GM19468 (cell line): ENCODE measurements at regions not wholly inside any gene's neighbourhood (a gene's known extent, or its start where the extent isn't known, plus 50 kb on each side); places are given as distances from the start of the nearest gene placed in this dataset.
"Not testable (repeated sequence)": the region's sequence is repeated elsewhere in the genome, so short reads cannot be mapped to it uniquely, and the experiment has no call there.

Experiments
- ATAC-seq: cut with Tn5 transposase; IDR thresholded peaks from one replicate; pipeline ENCODE4 v1.9.1; 2021; ENCODE audit warnings: mild to moderate bottlenecking, moderate library complexity, moderate number of reproducible peaks; ENCODE audit not compliant: unreplicated experiment; ENCODE audit errors: extremely low read depth

DNA sequence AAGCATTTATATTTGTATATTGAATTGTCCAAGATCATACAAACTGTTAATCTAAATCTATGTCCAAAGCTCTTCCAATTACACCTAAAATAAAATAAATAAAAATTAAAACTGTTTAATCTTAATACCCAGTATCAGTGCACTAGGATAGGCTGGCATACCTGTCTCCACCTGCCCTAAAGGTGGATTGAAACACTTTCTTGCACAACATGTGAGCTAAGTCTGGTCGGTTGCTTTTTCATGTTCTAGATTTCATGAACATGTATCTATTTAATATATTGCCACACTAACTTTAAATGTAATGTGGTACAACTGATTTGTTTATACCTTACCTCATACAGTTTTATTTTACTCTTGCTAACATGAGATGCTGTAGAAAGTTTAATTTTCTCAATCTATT lies 193.0 kb downstream of the VGLL3 start:
- ATAC-seq, result no peak

DNA sequence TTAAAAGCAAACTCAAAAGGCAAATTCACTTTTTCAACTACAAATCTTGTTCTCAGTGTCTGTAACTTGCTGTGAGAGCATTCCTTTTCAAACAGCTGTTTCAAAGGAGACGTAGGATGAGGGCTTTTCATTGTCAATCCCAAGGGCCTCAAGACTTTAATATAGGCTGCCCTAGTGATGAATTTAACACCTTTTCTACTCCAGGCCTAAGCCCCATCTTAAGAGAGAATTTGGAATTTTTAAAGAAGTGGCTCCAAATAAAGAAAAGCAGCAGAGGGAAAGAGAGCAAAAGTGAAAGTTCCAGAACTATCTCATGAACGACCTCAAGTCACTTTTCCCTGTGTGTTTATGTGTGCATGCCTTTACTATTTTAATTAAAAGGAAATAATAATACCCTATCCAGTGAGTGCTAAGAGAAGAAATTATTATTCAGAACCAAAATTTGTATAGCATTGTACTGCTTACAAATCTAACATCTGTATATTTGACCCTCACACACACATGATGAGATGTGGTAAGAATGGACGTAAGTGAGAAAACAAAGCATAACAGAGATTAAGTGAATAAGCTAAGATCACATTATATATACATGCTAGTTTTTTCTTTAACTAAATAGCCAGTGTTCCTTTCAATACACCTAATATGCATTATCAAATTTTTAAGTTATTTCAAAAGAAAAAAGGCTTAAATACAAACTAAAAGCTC lies 196.4 kb downstream of the VGLL3 start:
- ATAC-seq, result no peak

DNA sequence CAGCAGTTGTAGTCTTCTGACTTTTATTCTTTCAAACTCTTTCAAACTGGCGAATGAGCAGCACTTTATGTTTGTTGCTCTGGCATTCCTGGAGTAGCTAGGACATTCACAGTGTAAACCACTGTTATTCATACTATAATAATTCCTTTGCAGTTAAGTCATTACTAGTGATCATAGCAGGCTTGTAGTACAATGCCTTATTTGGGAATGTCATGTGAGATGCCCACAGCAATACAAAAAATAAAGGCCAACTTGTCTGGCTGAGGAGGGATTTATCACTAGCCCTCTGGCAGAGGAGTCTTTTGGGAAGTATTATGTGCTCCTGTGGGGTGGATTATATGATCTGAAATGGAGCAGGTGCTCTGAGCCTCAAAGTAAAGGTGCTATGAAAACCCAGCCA lies 197.2 kb downstream of the VGLL3 start:
- ATAC-seq, result no peak

DNA sequence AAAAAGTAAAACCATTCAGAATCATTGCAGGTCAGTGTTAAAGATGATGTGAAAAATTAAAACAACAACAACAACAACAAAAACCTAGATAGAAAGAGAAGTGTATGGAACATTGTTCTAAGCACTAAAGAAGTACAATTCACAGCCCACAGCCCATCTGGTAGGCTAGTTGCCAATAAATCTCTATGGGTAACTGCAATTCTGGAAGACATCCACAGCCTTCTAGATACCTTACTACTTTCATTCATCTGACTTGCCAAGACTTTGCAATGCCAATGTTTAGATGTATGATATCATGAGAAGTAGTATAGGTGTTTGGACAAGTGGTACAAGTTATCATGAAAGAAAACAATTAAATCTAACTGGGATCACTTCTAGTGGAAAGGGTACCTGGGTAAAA lies 198.6 kb downstream of the VGLL3 start:
- no peak for ATAC-seq

DNA sequence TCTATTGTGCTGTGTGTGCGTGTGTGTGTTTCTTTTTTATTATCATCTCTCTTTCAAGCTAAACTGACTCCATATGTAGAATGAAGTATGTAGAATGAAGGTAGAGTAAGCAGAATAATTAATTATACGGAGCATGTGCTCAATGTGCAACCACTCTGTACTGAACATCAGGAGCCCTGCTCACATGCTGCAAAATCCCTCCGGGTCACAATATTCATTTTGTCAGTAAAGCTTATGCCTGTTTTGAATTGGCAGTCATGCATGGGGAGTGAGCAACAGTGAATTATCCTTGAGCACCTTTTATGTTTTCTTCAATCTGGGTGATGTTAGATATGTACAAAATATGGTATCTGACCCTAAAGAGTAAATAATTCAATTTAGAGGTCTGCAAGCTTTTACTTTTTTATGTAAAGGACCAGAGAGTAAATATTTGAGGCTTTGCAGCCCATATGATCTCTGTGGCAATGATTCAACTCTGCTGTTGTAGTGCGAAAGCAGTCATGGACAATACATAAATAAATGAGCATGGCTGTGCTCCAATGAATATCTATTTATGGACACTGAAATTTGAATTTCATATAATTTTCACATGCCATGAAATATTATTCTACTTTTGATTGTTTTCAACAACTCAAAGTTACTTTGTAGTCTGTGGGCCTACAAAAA lies 199.9 kb downstream of the VGLL3 start:
- no peak for ATAC-seq

DNA sequence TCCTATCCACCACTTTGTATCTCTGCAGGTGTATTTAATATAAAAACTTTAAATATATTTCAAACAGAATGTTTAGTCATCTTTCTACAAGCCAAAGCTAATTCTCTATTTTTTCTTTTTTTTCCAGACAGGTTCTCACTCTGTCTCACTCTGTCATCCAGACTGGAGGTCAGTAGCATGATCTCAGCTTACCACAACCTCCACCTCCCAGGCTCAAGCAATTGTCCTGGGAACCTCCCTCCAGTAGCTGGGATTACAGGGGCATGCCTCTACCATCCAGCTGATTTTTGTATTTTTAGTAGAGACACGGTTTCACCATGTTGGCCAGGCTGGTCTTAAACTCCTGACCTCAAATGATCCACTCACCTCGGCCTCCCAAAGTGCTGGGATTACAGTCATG lies 202.6 kb downstream of the VGLL3 start:
- no peak for ATAC-seq

DNA sequence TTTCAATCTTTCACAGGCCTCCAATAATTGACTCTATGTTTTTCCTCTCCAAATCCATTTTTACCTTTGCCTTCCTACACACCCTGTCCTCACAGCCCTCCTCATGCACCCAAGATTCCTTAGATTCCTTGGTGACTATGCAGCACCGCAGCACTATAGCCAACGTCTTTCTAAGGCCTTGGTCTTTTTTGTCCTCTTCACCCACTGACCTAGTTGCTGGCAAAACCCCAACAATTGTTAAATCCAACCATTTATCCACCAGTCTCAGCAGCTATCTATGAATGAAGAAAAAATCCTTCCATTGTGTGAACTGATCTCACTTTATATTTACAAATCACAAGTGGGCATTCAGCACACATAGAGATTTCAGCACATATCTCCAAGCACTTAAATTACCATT lies 203.9 kb downstream of the VGLL3 start:
- no peak for ATAC-seq

DNA sequence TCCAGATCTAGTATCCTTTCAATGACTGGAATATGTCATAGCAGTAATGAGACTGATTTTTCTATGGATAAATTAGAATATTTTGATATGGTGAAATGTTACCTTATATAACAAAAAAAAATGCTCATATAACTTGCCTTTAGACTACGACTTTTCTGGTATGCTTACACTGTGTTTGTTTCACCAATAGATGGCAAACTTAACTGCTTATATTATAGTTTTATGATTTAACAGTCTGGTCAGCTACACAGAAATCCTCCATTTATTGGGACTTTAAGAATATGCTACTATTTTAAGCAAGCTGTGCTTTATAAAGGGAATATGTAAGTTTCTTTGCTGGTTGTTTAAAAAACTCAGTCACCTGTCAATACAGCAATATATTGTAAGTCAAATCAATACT lies 205.6 kb downstream of the VGLL3 start:
- no peak for ATAC-seq

DNA sequence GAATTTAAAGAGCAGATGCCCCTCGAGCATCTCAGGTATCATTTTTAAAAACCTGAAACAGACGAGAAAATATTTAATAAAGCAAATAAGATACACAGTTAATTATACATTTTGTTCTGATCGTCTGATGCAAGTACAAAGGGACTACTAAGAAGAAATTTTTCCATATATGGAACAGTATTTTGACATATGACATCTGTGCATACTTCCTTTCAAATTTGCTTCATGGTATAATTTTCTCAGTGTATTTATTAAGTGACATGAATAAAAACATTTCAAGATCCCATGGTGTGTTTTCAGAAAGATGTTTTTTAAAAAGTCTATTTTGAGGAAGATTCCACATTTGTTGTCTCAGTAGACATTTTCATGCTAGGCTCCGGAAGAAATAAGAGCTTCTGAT lies 208.1 kb downstream of the VGLL3 start:
- ATAC-seq, result no peak

DNA sequence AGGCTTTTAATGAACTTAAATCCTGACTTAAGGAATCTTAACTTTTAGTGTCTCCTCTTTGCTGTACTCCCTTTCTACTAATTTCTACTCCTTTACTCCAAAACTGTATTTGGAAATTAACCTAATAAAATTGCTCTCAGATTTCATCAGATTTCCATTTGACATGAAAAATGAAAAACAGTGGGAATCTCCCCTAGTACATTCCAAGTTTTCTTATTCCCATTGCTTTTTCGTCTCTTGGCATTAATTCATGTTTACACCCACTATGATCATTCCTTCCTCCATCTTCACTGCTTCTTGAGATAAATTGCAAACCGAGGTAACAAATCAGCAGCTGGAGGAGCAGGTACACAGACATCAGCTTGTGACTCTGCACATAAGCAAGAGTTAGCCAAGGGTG lies 208.7 kb downstream of the VGLL3 start:
- ATAC-seq, result no peak

DNA sequence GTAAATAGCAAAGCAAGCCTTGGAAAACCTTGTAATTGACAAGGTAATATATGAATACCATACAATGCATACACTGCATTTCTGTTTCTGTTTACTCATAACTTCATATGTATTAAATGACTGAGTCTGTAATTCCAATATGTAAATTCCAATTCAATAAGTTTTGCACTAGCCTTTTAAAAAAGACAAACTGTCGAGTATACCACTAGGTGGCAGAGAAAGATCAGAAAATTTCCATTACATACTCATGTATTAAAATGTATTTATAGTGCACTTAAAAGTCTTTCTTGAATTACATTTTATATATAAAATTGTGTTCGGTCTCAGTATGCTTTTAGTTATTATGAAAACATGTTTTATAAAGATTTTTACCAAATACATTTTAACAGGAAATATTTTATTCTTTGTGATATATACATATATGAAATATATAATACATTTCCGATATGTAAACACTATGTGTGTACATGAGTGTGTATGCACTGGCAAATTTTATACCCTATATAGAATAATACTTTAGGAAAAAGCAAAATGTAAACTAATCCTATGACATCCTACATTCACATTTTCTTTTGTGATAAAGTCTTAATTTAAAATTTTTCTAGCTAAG lies 216.8 kb downstream of the VGLL3 start:
- no peak for ATAC-seq

DNA sequence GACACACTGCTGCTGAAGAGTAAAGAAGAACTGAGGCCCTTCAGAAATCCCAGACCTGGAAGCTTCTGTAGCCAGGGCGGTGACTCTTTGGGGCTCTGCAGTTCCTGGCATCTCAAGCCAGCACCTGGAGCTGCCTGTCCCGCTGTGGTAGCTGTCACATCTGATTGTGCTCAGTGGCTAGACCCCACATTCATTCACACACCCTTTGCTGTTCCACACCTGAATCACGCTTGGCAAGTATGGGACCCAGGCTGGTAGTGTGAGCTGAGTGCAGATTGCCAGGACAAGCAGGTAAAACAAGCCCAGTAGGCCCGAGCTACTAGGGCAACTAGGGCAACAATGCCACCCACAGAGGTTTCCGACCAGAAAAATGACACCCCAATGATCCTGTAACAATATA lies 218.2 kb downstream of the VGLL3 start:
- ATAC-seq, result no peak

DNA sequence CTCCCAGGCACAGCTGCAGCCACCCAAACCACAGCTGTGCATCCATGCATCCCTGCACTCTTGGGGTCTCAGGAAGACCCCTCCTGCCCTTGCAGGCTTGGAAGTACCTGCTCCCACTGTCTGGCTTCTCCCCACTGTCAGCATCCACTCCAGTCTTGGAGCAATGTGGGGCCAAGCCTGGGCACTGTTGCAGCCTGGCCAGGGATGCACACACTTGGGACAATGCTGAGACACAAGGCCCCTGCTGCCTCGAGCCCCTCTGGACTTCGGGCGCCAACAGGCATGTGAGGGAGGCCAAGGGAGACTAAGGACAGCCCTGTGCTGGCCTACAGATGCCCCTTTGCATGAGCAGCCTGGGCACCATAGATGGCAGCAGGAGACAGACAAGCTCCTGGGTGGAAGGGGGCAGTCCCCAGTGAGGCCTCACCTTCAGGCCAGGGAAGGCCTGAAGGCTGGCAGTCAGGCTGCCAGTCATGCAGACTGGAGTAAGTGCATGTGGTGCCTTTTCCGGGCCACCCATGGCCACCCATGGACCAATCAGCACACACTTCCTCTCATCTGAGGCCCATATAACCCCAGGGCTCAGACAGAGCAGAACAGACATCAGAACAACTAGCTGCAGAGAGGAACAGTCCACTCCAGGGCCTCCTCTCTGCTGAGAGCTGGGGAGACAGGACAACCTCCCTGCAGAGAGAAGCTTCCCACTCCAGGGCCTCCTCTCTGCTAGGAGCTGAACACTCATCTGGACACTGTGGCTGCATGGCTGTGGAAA lies 219.0 kb downstream of the VGLL3 start:
- no peak for ATAC-seq

DNA sequence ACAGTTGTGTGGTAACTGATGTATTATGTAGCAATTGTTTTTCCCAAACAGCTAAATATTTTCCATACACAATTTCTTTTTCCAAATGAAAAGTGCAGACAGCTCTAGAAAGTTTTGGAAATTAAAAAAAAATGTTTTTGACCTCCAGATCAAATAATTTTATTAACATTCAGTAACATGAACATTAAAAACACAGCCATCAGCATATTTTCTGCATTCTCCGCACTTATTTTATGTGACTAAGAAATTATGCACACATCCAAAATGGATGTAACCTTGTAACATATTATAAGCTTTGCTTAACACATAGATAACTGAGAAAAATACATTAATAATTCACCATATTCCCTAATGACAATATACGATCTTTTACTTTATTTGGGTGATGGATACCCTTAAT lies 224.6 kb downstream of the VGLL3 start:
- ATAC-seq, result no peak

DNA sequence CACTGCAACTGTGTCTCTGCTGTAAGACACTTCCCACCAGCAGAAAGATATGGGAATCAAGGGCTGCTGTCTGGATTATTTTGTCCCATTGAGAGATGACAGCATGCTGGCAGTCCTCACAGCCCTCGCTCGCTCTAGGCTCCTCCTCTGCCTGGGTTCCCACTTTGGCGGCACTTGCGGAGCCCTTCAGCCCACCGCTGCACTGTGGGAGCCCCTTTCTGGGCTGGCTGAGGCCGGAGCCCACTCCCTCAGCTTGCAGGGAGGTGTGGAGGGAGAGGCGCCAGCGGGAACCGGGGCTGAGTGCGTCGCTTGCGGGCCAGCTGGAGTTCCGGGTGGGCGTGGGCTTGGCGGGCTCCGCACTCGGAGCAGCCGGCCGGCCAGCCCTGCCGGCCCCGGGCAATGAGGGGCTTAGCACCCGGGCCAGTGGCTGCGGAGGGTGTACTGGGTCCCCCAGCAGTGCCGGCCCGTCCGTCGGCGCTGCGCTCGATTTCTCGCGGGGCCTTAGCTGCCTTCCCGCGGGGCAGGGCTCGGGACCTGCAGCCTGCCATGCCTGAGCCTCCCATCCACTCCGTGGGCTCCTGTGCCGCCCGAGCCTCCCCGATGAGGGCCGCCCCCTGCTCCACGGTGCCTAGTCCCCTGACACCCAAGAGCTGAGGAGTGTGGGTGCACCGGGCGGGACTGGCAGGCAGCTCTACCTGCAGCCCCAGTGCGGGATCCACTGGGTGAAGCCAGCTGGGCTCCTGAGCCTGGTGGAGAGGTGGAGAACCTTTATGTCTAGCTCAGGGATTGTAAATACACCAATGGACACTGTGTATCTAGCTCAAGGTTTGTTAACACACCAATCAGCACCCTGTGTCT lies 233.4 kb downstream of the VGLL3 start:
- not testable (repeated sequence) for ATAC-seq

DNA sequence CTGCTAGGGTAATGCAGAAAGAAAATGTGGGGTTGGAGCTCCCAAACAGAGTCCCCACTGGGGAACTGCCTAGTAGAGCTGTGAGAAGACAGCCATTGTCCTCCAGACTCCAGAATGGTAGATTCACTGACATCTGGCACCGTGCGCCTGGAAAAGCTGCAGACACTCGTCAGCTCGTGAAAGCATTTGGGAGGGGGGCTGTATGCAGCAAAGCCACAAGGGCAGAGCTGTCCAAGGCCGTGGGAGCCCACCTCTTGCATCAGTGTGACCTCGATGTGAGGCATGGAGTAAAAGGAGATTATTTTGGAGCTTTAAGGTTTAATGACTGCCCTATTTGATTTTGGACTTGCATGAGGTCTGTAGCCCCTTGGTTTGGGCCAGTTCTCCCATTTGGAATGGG lies 242.9 kb downstream of the VGLL3 start:
- no peak for ATAC-seq

DNA sequence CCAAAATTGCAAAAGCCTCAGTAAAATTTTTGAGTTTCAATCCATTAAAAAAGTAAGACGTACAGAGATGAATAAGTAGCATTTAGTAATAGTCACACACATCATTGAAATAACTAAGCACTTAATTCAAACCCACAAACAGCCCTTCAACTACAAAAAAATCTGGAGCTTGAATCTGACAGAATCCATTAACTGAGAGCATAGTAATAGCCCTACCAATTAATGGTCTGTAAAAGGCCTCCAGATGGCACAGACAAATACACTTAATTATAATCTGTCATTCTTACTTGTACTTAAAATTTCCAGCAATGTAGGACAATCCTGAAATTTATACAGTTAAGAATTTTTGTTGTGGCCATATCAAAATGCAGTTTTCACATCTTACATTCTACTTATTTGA lies 246.9 kb downstream of the VGLL3 start:
- ATAC-seq, result no peak

DNA sequence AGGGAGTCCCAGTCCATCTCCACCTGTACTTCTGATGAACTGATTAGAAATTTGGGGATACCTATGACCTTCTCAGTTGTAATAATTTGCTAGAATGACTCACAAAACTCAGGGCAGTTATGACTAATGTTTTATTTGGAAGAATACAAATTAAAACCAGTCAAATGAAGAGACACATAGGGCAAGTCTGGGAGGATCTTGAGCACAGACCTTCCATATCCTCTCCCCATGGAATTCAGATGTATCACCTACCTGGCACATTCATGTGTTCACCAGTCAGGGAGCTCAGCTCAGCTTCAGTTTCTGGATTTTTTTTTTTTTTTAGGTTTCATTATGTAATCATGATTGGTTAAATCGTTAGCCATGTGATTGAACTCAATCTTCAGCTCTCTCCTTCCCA lies 247.7 kb downstream of the VGLL3 start:
- no peak for ATAC-seq

DNA sequence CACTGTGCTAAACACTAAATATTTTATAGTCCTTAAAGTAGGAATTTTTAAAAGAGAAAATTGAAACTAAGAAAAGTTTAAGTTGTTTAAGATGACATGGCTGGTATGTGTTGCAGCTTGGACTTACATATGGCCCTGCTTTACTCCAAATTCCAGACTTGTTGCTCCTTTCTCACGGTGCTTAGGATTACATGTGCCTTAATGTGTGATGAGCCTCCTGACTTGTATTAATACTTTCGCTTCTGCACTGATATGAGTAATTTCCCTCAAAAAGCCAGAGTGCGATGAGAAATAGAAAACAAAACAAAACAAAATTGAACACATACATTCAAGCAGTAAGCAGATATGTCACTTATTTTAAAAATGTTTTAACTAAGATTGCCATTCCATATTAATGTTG lies 250.2 kb downstream of the VGLL3 start:
- ATAC-seq, result no peak

DNA sequence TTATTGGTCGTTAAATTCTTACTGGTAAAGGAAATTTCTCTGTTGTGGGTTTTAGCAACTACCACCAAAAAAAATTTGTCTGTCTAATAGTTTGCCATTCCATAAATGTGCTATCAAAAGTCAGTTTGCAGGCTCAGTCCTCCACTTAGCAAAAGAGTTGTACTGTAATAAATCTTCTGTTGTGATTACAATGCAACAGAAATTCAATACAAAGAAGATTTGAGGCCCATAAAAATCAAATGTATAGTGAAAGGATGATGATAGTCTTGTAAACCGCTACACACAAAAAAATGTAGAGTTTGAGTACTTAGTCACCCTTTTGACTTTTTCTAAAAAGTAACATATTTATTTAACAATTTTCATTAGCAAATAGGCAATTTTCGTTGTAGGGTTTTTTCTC lies 251.7 kb downstream of the VGLL3 start:
- no peak for ATAC-seq
